Esophagus mucosa (tissue), 1 donor: ENCODE measurements at regions not wholly inside any gene's neighbourhood (a gene's known extent, or its start where the extent isn't known, plus 50 kb on each side); places are given as distances from the start of the nearest gene placed in this dataset.
"Not testable (repeated sequence)": the region's sequence is repeated elsewhere in the genome, so short reads cannot be mapped to it uniquely, and the experiment has no call there.

Experiments used
- ATAC-seq: fragments of 200-7000 bp; cut with Tn5 transposase; one replicate; pipeline ENCODE4 v1.9.1; 2020
- donor health status: DM: yes; HTN: yes; CAD: no.

- no peak for ATAC-seq
Measured at GRCh38 chr2:8249769-8250168, 432.1 kb upstream of the ID2 start.

- ATAC-seq = not testable (repeated sequence)
Measured at GRCh38 chr2:8250290-8250689, 431.6 kb upstream of the ID2 start.

- ATAC-seq = no peak
Measured at GRCh38 chr2:8251291-8251690, 430.6 kb upstream of the ID2 start.

DNA sequence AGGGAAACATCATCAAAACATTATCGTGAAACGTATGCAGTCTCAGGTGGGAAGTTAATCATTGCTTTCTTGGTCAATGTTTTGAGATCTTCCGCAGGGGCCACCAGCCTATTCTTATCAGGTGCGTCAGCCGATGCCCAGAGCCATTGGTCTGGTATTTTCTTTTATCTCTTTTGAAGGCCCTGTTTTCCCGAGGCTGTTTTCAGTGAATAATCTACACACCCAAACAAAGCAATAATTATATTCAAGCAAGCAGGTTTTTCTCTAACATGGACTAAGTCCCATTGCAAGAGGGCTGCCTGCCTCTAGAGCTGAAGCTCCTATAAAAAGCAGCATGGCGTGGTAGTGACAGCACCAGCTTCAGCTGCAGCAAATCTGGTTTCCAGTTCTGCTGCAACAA, 430.0 kb upstream of the ID2 start:
- ATAC-seq = no peak

- ATAC-seq = peak; percentile 73
Measured at GRCh38 chr2:8252997-8253694, 428.7 kb upstream of the ID2 start.

DNA sequence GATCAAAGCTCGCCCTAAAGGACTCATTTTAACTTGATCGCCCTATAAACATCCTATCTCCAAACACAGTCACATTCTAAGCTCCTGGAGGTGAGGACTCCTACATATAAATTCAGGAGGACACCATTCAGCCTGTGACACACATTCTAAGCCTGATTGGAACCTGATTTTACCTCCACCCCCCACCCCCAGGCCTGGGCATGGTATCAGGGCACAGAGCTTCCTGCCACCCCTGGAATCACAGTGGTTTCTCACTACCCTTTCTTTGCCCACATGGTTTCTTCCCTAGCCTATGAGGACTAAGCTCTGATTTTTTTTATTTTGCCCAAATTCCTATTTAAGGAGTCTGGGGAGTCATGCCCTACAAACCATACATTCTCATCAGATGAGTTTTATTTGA, 428.1 kb upstream of the ID2 start:
- no peak for ATAC-seq

DNA sequence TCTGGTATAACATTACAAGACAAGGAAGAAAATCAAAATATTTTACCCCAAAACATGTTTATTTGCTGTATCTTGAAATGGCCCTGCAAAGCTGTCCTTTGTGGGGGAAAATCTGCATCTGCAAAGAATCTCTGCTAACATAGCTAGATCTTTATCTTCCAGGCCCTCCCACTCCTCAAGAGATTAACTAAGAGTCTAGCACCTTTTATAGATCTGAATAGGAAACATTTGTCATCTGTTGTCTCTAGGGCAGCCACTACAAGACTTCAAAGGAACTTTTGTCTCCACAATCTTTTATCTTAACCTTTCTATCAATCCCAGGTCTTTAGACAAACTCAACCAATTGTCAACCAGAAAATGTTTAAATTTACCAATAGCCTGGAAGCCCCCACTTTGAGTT, 427.6 kb upstream of the ID2 start:
- not testable (repeated sequence) for ATAC-seq

GRCh38 chr2:8254791-8255447, 426.9 kb upstream of the ID2 start:
- no peak for ATAC-seq

GRCh38 chr2:8255448-8255800, 426.4 kb upstream of the ID2 start:
- no peak for ATAC-seq

- ATAC-seq = no peak
Measured at GRCh38 chr2:8256905-8257304, 425.0 kb upstream of the ID2 start.

GRCh38 chr2:8257502-8257901, 424.4 kb upstream of the ID2 start:
- ATAC-seq = no peak

GRCh38 chr2:8258406-8258805, 423.4 kb upstream of the ID2 start:
- ATAC-seq = no peak

GRCh38 chr2:8259106-8259840, 422.6 kb upstream of the ID2 start:
- ATAC-seq = no peak

DNA sequence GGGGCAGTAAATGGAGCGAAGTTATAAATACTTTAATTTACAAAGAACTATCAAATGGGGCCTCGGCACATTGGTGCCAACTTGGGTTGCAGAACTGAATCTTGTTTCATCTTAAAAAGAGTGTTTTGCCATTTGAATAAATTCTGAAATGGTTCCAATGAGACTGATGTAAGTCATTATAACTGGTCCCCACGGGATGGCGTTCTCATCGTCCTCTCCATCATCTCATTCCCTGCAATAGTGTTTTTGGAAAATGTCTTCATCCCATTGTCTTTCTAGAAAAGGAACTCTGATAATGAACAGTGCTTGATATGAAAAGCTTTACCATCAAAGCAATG, 422.0 kb upstream of the ID2 start:
- ATAC-seq = no peak

DNA sequence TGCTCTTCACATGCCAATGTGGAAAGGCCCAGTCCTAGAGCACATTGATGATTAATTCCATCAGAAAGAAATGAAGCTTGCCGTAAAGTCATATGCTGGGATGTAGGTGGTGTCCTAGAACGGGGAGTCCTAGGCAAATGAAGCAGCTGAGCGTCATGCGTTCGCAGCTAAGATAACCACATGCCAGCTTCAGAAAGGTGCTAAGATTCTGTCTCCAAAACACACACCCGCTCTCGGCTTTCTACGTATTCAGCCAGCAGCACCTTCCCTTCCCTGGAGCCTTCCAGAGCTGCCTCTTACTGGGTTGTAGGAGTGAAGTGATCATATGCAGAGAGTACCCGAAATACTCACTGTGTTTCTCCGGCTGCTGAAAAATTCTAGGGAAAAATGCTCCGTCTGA, 421.6 kb upstream of the ID2 start:
- ATAC-seq = no peak

- ATAC-seq = no peak
Measured at GRCh38 chr2:8263901-8264300, 418.0 kb upstream of the ID2 start.

GRCh38 chr2:8264981-8265380, 416.9 kb upstream of the ID2 start:
- no peak for ATAC-seq

- ATAC-seq = no peak
Measured at GRCh38 chr2:8265476-8266226, 416.2 kb upstream of the ID2 start.

DNA sequence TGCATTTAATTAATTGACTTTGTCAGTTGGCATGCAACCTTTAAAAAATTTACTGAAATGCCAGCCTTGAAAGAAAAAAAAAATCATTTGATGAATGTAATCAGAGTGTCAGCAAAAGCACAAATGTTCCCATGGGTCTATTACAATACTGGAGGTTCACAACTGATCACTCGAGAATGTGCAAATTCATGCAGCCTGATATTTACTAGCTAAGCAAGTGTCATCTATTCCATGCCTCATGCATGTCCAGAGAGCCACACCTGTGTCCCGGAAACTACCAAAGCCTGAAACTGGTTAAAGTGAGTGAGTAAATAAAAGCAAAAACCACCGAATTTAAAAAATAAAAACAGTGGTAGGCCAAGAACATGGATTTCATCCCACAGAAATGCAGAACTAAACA, 415.3 kb upstream of the ID2 start:
- no peak for ATAC-seq

- ATAC-seq = no peak
Measured at GRCh38 chr2:8267048-8267447, 414.8 kb upstream of the ID2 start.

DNA sequence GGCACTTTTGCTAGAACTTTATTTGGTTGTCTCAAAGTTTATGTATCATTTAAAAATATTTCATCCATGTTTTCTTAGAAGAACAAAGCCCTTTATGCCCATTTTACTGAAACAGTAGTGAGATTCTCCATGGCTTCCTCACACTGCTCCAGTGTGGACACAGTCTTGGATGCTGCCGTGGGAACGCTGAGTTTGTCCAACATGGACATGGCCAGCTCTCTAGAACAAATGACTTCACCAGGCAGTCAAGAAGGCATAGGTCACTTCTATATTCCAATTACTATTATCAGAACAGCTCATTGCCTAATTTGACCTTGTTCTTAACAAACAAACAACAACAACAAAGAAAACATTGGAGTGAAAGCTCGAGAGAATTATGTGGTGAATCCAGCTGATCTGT, 414.1 kb upstream of the ID2 start:
- ATAC-seq = no peak

GRCh38 chr2:8268172-8268783, 413.6 kb upstream of the ID2 start:
- no peak for ATAC-seq

GRCh38 chr2:8270699-8271098, 411.2 kb upstream of the ID2 start:
- no peak for ATAC-seq
